GM10266 (cell line): ENCODE measurements at regions not wholly inside any gene's neighbourhood (a gene's known extent, or its start where the extent isn't known, plus 50 kb on each side); places are given as distances from the start of the nearest gene placed in this dataset.

Source experiments
- DNase-seq: peaks from one replicate; pipeline ENCODE4 v3.0.0; 2012; ENCODE audit errors: extremely low spot score
- CTCF ChIP-seq: IDR thresholded peaks from 2 replicates; pipeline ENCODE4 v1.5.1; 2012; ENCODE audit warnings: mild to moderate bottlenecking, low read depth; ENCODE audit not compliant: control insufficient read depth, insufficient read depth; ENCODE audit errors: missing control alignments

- no peak for TF ChIP-seq CTCF
- no peak for DNase-seq
Observed at GRCh38 chr12:58570411-58570810, 349.9 kb downstream of the LRIG3 start.

- DNase-seq: no peak
- TF ChIP-seq CTCF: no peak
Observed at GRCh38 chr12:58575256-58575655, 345.0 kb downstream of the LRIG3 start.

- no peak for TF ChIP-seq CTCF
- DNase-seq: no peak
Observed at GRCh38 chr12:58576081-58576480, 344.2 kb downstream of the LRIG3 start.

- DNase-seq: no peak
- no peak for TF ChIP-seq CTCF
Observed at GRCh38 chr12:58576916-58577315, 343.4 kb downstream of the LRIG3 start.

GRCh38 chr12:58580095-58580494 is 340.2 kb downstream of the LRIG3 start:
- DNase-seq: no peak
- TF ChIP-seq CTCF: no peak

GRCh38 chr12:58583529-58583928 is 336.8 kb downstream of the LRIG3 start:
- no peak for DNase-seq
- TF ChIP-seq CTCF: no peak

GRCh38 chr12:58583940-58584339 is 336.4 kb downstream of the LRIG3 start:
- TF ChIP-seq CTCF: no peak
- DNase-seq: no peak
